ENCODE measurements at regions not wholly inside any gene's neighbourhood (a gene's known extent, or its start where the extent isn't known, plus 50 kb on each side); places are given as distances from the start of the nearest gene placed in this dataset.

- H3K4me3 ChIP-seq: no peak overlapping the region
- no peaks in the 10 kb centered on the region for H3F3A ChIP-seq (replicated peaks; ENCODE audit: low read depth)
- no peaks in the 10 kb centered on the region for H3K27me3 ChIP-seq (ENCODE audit: insufficient read depth)
- no peak overlapping the region for H3K27ac ChIP-seq (ENCODE audit: low read depth)
- Mint-ChIP-seq H3K27me3 (ENCODE audit: insufficient read depth, low read depth, poor library complexity) (no peaks in the 10 kb centered on the region), H3K4me1 (peaks cover 5% of the 10 kb centered on the region; the same call in 2 of the 3 replicates), H3K4me3 (no peak overlapping the region), H3K27ac (no peak overlapping the region), H3K36me3 (ENCODE audit: low read depth) (0 out of 3 replicates have a peak, but pooled peaks cover 2% of the 10 kb centered on the region), H3K9me3 (no peaks in the 10 kb centered on the region)
- no peaks in the 10 kb centered on the region for H4K20me1 ChIP-seq (replicated peaks; ENCODE audit: insufficient read depth)
- no peaks in the 10 kb centered on the region for H3K36me3 ChIP-seq (ENCODE audit: insufficient read depth)
- TF ChIP-seq EZH2phosphoT487 (IDR thresholded peaks at IDR 0.05; ENCODE audit: unreplicated experiment) (no peak), POLR2AphosphoS5 (IDR thresholded peaks at IDR 0.05; ENCODE audit: low read depth) (no peak), ZNF114 (CRISPR knock-in tag; IDR thresholded peaks at IDR 0.05) (no peak), REST (IDR thresholded peaks at IDR 0.05; ENCODE audit: unreplicated experiment) (no peak), CTCF (conservative IDR thresholded peaks at IDR 0.05; ENCODE audit: low read depth in 2 of 2) (no peak), CREB1 (CRISPR knock-in tag; IDR thresholded peaks at IDR 0.05; ENCODE audit: low read depth) (no peak), NANOG (IDR thresholded peaks at IDR 0.05; ENCODE audit: borderline replicate concordance) (no peak), ZNF462 (CRISPR knock-in tag; IDR thresholded peaks at IDR 0.05) (no peak), EZH2 (IDR thresholded peaks at IDR 0.05; ENCODE audit: low read depth, unreplicated experiment) (no peak), ETS1 (IDR thresholded peaks at IDR 0.05) (no peak), JUNB (IDR thresholded peaks at IDR 0.05; ENCODE audit: unreplicated experiment) (no peak), STAT1 (IDR thresholded peaks at IDR 0.05; ENCODE audit: unreplicated experiment) (no peak), ZNF331 (CRISPR knock-in tag; IDR thresholded peaks at IDR 0.05; ENCODE audit: low read depth) (no peak)
- ATAC-seq: no peak
- no peak overlapping the region for H2AFZ ChIP-seq
- no peaks in the 10 kb centered on the region for H3K4me1 ChIP-seq (ENCODE audit: insufficient read depth)
- no peak for DNase-seq (ENCODE audit: low spot score)
- H3K79me2 ChIP-seq (replicated peaks; ENCODE audit: insufficient read depth): no peaks in the 10 kb centered on the region
- H3K4me2 ChIP-seq: no peak overlapping the region
- no peaks in the 10 kb centered on the region for H3K9me2 ChIP-seq (ENCODE audit: insufficient read depth)
These were observed 230.3 kb upstream of the ECI2 start for GRCh38 chr6:4365686-4366085.

Measured in GM23338 (cell line).